Testis (tissue), 2 donors: ENCODE measurements at regions not wholly inside any gene's neighbourhood (a gene's known extent, or its start where the extent isn't known, plus 50 kb on each side); places are given as distances from the start of the nearest gene placed in this dataset.

Experiments
- DNase-seq: peaks from one replicate; pipeline ENCODE4 v3.0.0-alpha.2; 2019
- H3K27ac ChIP-seq, 2 donors: fragments of 200-600 bp; sonication (generic); one replicate each; pipeline ENCODE4 v1.5.1; 2019
- H3K27me3 ChIP-seq: fragments of 200-600 bp; sonication (generic); one replicate; pipeline ENCODE4 v1.5.1; 2019
- H3K36me3 ChIP-seq: fragments of 200-600 bp; sonication (generic); one replicate; pipeline ENCODE4 v1.5.1; 2017; ENCODE audit warnings: low read depth; ENCODE audit errors: missing control alignments
- H3K4me1 ChIP-seq: fragments of 200-600 bp; sonication (generic); one replicate; pipeline ENCODE4 v1.5.1; 2019
- H3K4me3 ChIP-seq, 2 donors: fragments of 200-600 bp; sonication (generic); one replicate each; pipeline ENCODE4 v1.5.1; 2017 to 2019
- H3K9me3 ChIP-seq: fragments of 200-600 bp; sonication (generic); one replicate; pipeline ENCODE4 v1.5.1; 2017
- CTCF ChIP-seq, 3 experiments: fragments of 450-650 bp in 2 of 3; fragments of 200-600 bp in 1 of 3; sonication (generic) in 1 of 3; IDR thresholded peaks; one replicate each; pipeline ENCODE4 v1.5.1; 2016 to 2019; ENCODE audit warnings: antibody characterized with exemption in 3 of 3, mild to moderate bottlenecking in 2 of 3, moderate library complexity in 1 of 3
- POLR2A ChIP-seq: fragments of 450-650 bp; IDR thresholded peaks from one replicate; pipeline ENCODE4 v1.6.1; 2017; ENCODE audit warnings: antibody characterized with exemption, mild to moderate bottlenecking, moderate library complexity
- WGBS, 2 donors: methylation state at CpG; one replicate each; pipeline ENCODE4 v1.1.5; 2018; 5-methylcytosine and 5-hydroxymethylcytosine counted together
- intact Hi-C: fragments of 100-400 bp; cut with DNase I; formaldehyde crosslinking; loops from one replicate; pipeline ENCODE4 v1.15.1; 2023; ENCODE audit warnings: low total_unique reads

- intact Hi-C loops: no loop called here
- H3K27me3 ChIP-seq: no peaks in the 10 kb centered on the region
- no peak overlapping the region for H3K27ac ChIP-seq
- H3K4me1 ChIP-seq: no peaks in the 10 kb centered on the region
- H3K9me3 ChIP-seq: no peaks in the 10 kb centered on the region
- TF ChIP-seq CTCF (IDR thresholded peaks at IDR 0.05) (no peak), POLR2A (no peak)
- H3K4me3 ChIP-seq: no peak overlapping the region
- no peak for DNase-seq
- H3K36me3 ChIP-seq: no peaks in the 10 kb centered on the region
- 92 to 98% methylated on average over 2 of the region's 2 CpGs for WGBS, 2 donors
These were observed 394.0 kb downstream of the DLEU7 start for GRCh38 chr13:50449465-50449864.

- Histone ChIP-seq H3K27me3 (no peaks in the 10 kb centered on the region), H3K36me3 (no peaks in the 10 kb centered on the region), H3K4me1 (no peaks in the 10 kb centered on the region), H3K9me3 (no peaks in the 10 kb centered on the region), H3K4me3 (no peak overlapping the region), H3K27ac (no peak overlapping the region)
- 97 to 100% methylated on average over 2 of the region's 2 CpGs for WGBS, 2 donors
- intact Hi-C loops: no loop called here
- DNase-seq: no peak
- TF ChIP-seq CTCF (IDR thresholded peaks at IDR 0.05): no peak
- TF ChIP-seq POLR2A: no peak
These were observed 393.2 kb downstream of the DLEU7 start for GRCh38 chr13:50450279-50450678.

- no peak overlapping the region for H3K27ac ChIP-seq
- TF ChIP-seq CTCF (IDR thresholded peaks at IDR 0.05): no peak
- no peak for TF ChIP-seq POLR2A
- H3K36me3 ChIP-seq: no peaks in the 10 kb centered on the region
- H3K9me3 ChIP-seq: no peaks in the 10 kb centered on the region
- no peaks in the 10 kb centered on the region for H3K4me1 ChIP-seq
- WGBS, 2 donors: 93 to 94% methylated on average over 3 of the region's 3 CpGs
- H3K4me3 ChIP-seq: no peak overlapping the region
- intact Hi-C loops: no loop called here
- no peak for DNase-seq
- H3K27me3 ChIP-seq: no peaks in the 10 kb centered on the region
These were observed 391.9 kb downstream of the DLEU7 start for GRCh38 chr13:50451609-50452008.

GRCh38 chr13:50452028-50452427 is 391.5 kb downstream of the DLEU7 start:
- WGBS, 2 donors: 88 to 90% methylated on average over 1 of the region's 1 CpG

More at GRCh38 chr13:50452028-50452427, 391.5 kb downstream of the DLEU7 start:
- H3K36me3 ChIP-seq: no peaks in the 10 kb centered on the region
- no peak overlapping the region for H3K27ac ChIP-seq
- TF ChIP-seq CTCF (IDR thresholded peaks at IDR 0.05): no peak
- DNase-seq: no peak
- no peaks in the 10 kb centered on the region for H3K4me1 ChIP-seq
- H3K9me3 ChIP-seq: no peaks in the 10 kb centered on the region
- H3K4me3 ChIP-seq: no peak overlapping the region
- no peaks in the 10 kb centered on the region for H3K27me3 ChIP-seq
- intact Hi-C loops: no loop called here
